ENCODE measurements at regions not wholly inside any gene's neighbourhood (a gene's known extent, or its start where the extent isn't known, plus 50 kb on each side); places are given as distances from the start of the nearest gene placed in this dataset.

DNA sequence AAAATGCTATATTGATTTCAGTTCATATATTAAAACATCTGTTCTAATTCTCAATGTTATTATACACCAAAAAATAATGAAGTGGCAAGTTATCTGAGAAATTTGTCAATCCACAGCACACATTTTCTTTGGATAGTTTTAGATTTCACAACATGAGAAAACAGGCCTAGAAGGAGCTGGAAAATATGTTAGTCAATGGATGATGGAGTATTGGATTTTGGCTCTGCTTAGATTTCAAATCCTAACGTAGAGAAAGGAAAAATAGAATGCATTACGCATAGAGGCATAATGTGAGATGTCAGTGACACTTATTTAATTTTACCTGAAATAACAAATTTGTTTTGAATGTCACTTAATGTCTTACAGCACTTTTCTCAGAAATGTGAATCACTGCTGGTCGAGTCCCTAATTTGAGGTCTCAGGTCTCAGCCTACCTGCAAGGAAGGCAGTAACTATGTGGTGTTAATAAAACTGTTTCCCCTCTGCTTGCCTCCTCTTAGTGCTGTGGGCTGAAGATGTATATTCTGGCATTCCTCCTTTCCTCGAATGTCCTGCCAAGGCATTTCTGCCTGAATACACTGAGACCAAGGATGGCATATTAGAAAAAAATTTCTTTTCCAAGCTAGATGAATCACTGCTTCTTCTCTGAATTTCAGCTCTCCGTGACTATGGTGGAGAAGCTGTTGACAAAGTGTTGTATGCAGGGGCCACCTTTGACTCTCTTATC, 232.4 kb downstream of the POSTN start:
- Histone ChIP-seq H3K9me2 (ENCODE audit: insufficient read depth) (no peaks in the 10 kb centered on the region; the same call in 1 of the 2 replicates), H2AFZ (no peak overlapping the region), H3K4me3 (no peak overlapping the region), H3K27me3 (ENCODE audit: insufficient read depth) (no peaks in the 10 kb centered on the region), H3K4me1 (ENCODE audit: insufficient read depth) (peaks cover 6% of the 10 kb centered on the region; the same call in 1 of the 2 replicates), H3F3A (replicated peaks; ENCODE audit: low read depth) (no peaks in the 10 kb centered on the region), H3K4me2 (no peak overlapping the region), H3K36me3 (ENCODE audit: insufficient read depth) (no peaks in the 10 kb centered on the region), H4K20me1 (replicated peaks; ENCODE audit: insufficient read depth) (no peaks in the 10 kb centered on the region), H3K79me2 (replicated peaks; ENCODE audit: insufficient read depth) (no peaks in the 10 kb centered on the region), H3K27ac (ENCODE audit: low read depth) (no peak overlapping the region)
- Mint-ChIP-seq H3K4me1 (no peaks in the 10 kb centered on the region), H3K9me3 (no peaks in the 10 kb centered on the region), H3K27me3 (ENCODE audit: insufficient read depth, low read depth, poor library complexity) (no peaks in the 10 kb centered on the region), H3K36me3 (ENCODE audit: low read depth) (no peaks in the 10 kb centered on the region), H3K4me3 (no peak overlapping the region), H3K27ac (no peak overlapping the region)
- ATAC-seq, result no peak
- TF ChIP-seq CTCF (conservative IDR thresholded peaks at IDR 0.05; ENCODE audit: low read depth in 2 of 2) (no peak), CREB1 (CRISPR knock-in tag; IDR thresholded peaks at IDR 0.05; ENCODE audit: low read depth) (no peak)
- no peak for DNase-seq (ENCODE audit: low spot score)

- Histone ChIP-seq H4K20me1 (replicated peaks; ENCODE audit: insufficient read depth) (no peaks in the 10 kb centered on the region), H2AFZ (no peak overlapping the region), H3K36me3 (ENCODE audit: insufficient read depth) (no peaks in the 10 kb centered on the region), H3K79me2 (replicated peaks; ENCODE audit: insufficient read depth) (no peaks in the 10 kb centered on the region), H3K4me1 (ENCODE audit: insufficient read depth) (peaks cover 6% of the 10 kb centered on the region; the same call in 1 of the 2 replicates), H3K4me3 (no peak overlapping the region), H3K27ac (ENCODE audit: low read depth) (no peak overlapping the region), H3K9me2 (ENCODE audit: insufficient read depth) (no peaks in the 10 kb centered on the region; the same call in 1 of the 2 replicates), H3F3A (replicated peaks; ENCODE audit: low read depth) (no peaks in the 10 kb centered on the region), H3K27me3 (ENCODE audit: insufficient read depth) (no peaks in the 10 kb centered on the region), H3K4me2 (no peak overlapping the region)
- Mint-ChIP-seq H3K27me3 (ENCODE audit: insufficient read depth, low read depth, poor library complexity) (no peaks in the 10 kb centered on the region), H3K27ac (no peak overlapping the region), H3K4me3 (no peak overlapping the region), H3K36me3 (ENCODE audit: low read depth) (no peaks in the 10 kb centered on the region), H3K9me3 (no peaks in the 10 kb centered on the region), H3K4me1 (no peaks in the 10 kb centered on the region)
- no peak for DNase-seq (ENCODE audit: low spot score)
- no peak for TF ChIP-seq CTCF (conservative IDR thresholded peaks at IDR 0.05; ENCODE audit: low read depth in 2 of 2)
- no peak for TF ChIP-seq NANOG (IDR thresholded peaks at IDR 0.05; ENCODE audit: borderline replicate concordance)
- TF ChIP-seq EZH2phosphoT487 (IDR thresholded peaks at IDR 0.05; ENCODE audit: unreplicated experiment), result no peak
- no peak for TF ChIP-seq ZNF331 (CRISPR knock-in tag; IDR thresholded peaks at IDR 0.05; ENCODE audit: low read depth)
- ATAC-seq, result no peak
These were observed 233.1 kb downstream of the POSTN start for GRCh38 chr13:37365496-37365895.

Data from GM23338 (cell line).